HG03442 (cell line): ENCODE measurements at regions not wholly inside any gene's neighbourhood (a gene's known extent, or its start where the extent isn't known, plus 50 kb on each side); places are given as distances from the start of the nearest gene placed in this dataset.

Experiments
- ATAC-seq: cut with Tn5 transposase; IDR thresholded peaks from one replicate; pipeline ENCODE4 v1.9.1; 2021; ENCODE audit warnings: mild to moderate bottlenecking, moderate library complexity; ENCODE audit not compliant: unreplicated experiment

- ATAC-seq, result no peak
Observed at GRCh38 chr1:29900712-29901111, 664.4 kb downstream of the PTPRU start.

- no peak for ATAC-seq
Observed at GRCh38 chr1:29900104-29900679, 663.9 kb downstream of the PTPRU start.

GRCh38 chr1:29896791-29897714 lies 660.7 kb downstream of the PTPRU start:
- ATAC-seq, result no peak

GRCh38 chr1:29896300-29896699 lies 660.0 kb downstream of the PTPRU start:
- no peak for ATAC-seq

- ATAC-seq, result no peak
Observed at GRCh38 chr1:29895201-29895600, 658.9 kb downstream of the PTPRU start.

GRCh38 chr1:29894311-29894710 lies 658.0 kb downstream of the PTPRU start:
- no peak for ATAC-seq

GRCh38 chr1:29893806-29894205 lies 657.5 kb downstream of the PTPRU start:
- ATAC-seq, result no peak

- no peak for ATAC-seq
Observed at GRCh38 chr1:29893046-29893723, 656.9 kb downstream of the PTPRU start.

- no peak for ATAC-seq
Observed at GRCh38 chr1:29892247-29892646, 655.9 kb downstream of the PTPRU start.

- ATAC-seq, result no peak
Observed at GRCh38 chr1:29890201-29890959, 654.1 kb downstream of the PTPRU start.

GRCh38 chr1:29889776-29890175 lies 653.5 kb downstream of the PTPRU start:
- no peak for ATAC-seq

- no peak for ATAC-seq
Observed at GRCh38 chr1:29884740-29885139, 648.4 kb downstream of the PTPRU start.

GRCh38 chr1:29883986-29884385 lies 647.7 kb downstream of the PTPRU start:
- ATAC-seq, result no peak

- ATAC-seq, result no peak
Observed at GRCh38 chr1:29883411-29883832, 647.1 kb downstream of the PTPRU start.

GRCh38 chr1:29880556-29880955 lies 644.2 kb downstream of the PTPRU start:
- ATAC-seq, result no peak

- ATAC-seq, result no peak
Observed at GRCh38 chr1:29879217-29879616, 642.9 kb downstream of the PTPRU start.

- no peak for ATAC-seq
Observed at GRCh38 chr1:29878501-29878900, 642.2 kb downstream of the PTPRU start.

- no peak for ATAC-seq
Observed at GRCh38 chr1:29876902-29877301, 640.6 kb downstream of the PTPRU start.

- no peak for ATAC-seq
Observed at GRCh38 chr1:29876441-29876840, 640.1 kb downstream of the PTPRU start.

- no peak for ATAC-seq
Observed at GRCh38 chr1:29875557-29876028, 639.3 kb downstream of the PTPRU start.

- no peak for ATAC-seq
Observed at GRCh38 chr1:29870621-29871020, 634.3 kb downstream of the PTPRU start.
